ENCODE measurements at regions not wholly inside any gene's neighbourhood (a gene's known extent, or its start where the extent isn't known, plus 50 kb on each side); places are given as distances from the start of the nearest gene placed in this dataset.

GRCh38 chr10:64093304-64093703 is 572.1 kb downstream of the REEP3 start:
- TF ChIP-seq ZNF10 (tag by site-specific recombination; IDR thresholded peaks at IDR 0.05), result no peak
- no peak for TF ChIP-seq CTCF (tag by site-specific recombination; IDR thresholded peaks at IDR 0.05)
- TF ChIP-seq ZNF184 (tag by site-specific recombination; IDR thresholded peaks at IDR 0.05), result no peak
- TF ChIP-seq ZNF423 (tag by site-specific recombination; IDR thresholded peaks at IDR 0.05), result no peak
